SU-DHL-6 (cell line): ENCODE measurements at regions not wholly inside any gene's neighbourhood (a gene's known extent, or its start where the extent isn't known, plus 50 kb on each side); places are given as distances from the start of the nearest gene placed in this dataset.

Source experiments
- H2AFZ ChIP-seq: fragments of 200-600 bp; sonication (generic); 2 replicates; pipeline ENCODE4 v1.6.1; 2014; ENCODE audit warnings: low read depth, mild to moderate bottlenecking, moderate library complexity, mixed read lengths, antibody characterized with exemption, low read length; ENCODE audit not compliant: severe bottlenecking
- H3F3A ChIP-seq: fragments of 200-600 bp; shearing (Covaris generic); 2 replicates; pipeline ENCODE4 v1.6.0; 2016; ENCODE audit warnings: antibody characterized with exemption, mild to moderate bottlenecking; ENCODE audit not compliant: insufficient read depth
- H3K27ac ChIP-seq: fragments of 200-600 bp; sonication (generic); 2 replicates; pipeline ENCODE4 v1.5.1; 2016; ENCODE audit warnings: low read depth, mild to moderate bottlenecking, low read length, moderate library complexity, mixed read lengths
- H3K27me3 ChIP-seq: fragments of 200-600 bp; sonication (generic), shearing (Covaris generic); 2 replicates; pipeline ENCODE4 v1.6.0; 2014; ENCODE audit warnings: mild to moderate bottlenecking, low read length
- H3K36me3 ChIP-seq: fragments of 200-600 bp; sonication (generic); 2 replicates; pipeline ENCODE4 v1.6.1; 2014; ENCODE audit warnings: mild to moderate bottlenecking, low read length, mixed read lengths
- H3K4me2 ChIP-seq: fragments of 300-600, 200-600 bp; shearing (Covaris generic), sonication (generic); 2 replicates; pipeline ENCODE4 v1.6.0; 2014; ENCODE audit warnings: low read length, low read depth, mild to moderate bottlenecking; ENCODE audit not compliant: poor library complexity, severe bottlenecking
- H3K4me3 ChIP-seq: fragments of 200-600 bp; sonication (generic); 2 replicates; pipeline ENCODE4 v1.5.1; 2014; ENCODE audit warnings: antibody characterized with exemption, low read length, mild to moderate bottlenecking, mixed read lengths; ENCODE audit not compliant: insufficient read depth, poor library complexity, severe bottlenecking
- H3K79me2 ChIP-seq: fragments of 200-600 bp; sonication (generic); 2 replicates; pipeline ENCODE4 v1.6.1; 2014; ENCODE audit warnings: mild to moderate bottlenecking, low read length, moderate library complexity; ENCODE audit not compliant: insufficient read depth
- H3K9ac ChIP-seq: fragments of 200-600 bp; sonication (generic); 2 replicates; pipeline ENCODE4 v1.7.0; 2014; ENCODE audit warnings: mild to moderate bottlenecking, low read length
- H3K9me2 ChIP-seq: fragments of 200-600 bp; sonication (generic); replicated peaks from 2 replicates; pipeline ENCODE4 v1.6.1; 2014; ENCODE audit warnings: low read length; ENCODE audit not compliant: insufficient read depth
- H3K9me3 ChIP-seq: fragments of 200-600 bp; sonication (generic); 2 replicates; pipeline ENCODE4 v1.6.1; 2014; ENCODE audit warnings: low read length, mixed read lengths; ENCODE audit not compliant: insufficient read depth
- H4K20me1 ChIP-seq: fragments of 200-600 bp; sonication (generic); 2 replicates; pipeline ENCODE4 v1.6.1; 2014; ENCODE audit warnings: low read depth, mild to moderate bottlenecking, antibody characterized with exemption, low read length, moderate library complexity, mixed read lengths
- CTCF ChIP-seq: fragments of 200-600 bp; sonication (generic); IDR thresholded peaks from one replicate; pipeline ENCODE4 v1.5.1; 2017; ENCODE audit warnings: antibody characterized with exemption, mild to moderate bottlenecking, low read length, moderate library complexity; ENCODE audit not compliant: insufficient read depth, poor library complexity, severe bottlenecking
- EZH2phosphoT487 ChIP-seq: fragments of 200-600 bp; sonication (generic), shearing (Covaris generic); conservative IDR thresholded peaks from 2 replicates; pipeline ENCODE4 v1.6.1; 2018; ENCODE audit warnings: mild to moderate bottlenecking, antibody characterized with exemption, low read length, moderate library complexity, mixed read lengths

GRCh38 chr11:134908583-134908982 lies 496.5 kb upstream of the B3GAT1 start:
- no peak overlapping the region for H3K27ac ChIP-seq
- no peaks in the 10 kb centered on the region for H4K20me1 ChIP-seq
- H3K79me2 ChIP-seq, result no peaks in the 10 kb centered on the region
- no peaks in the 10 kb centered on the region for H3F3A ChIP-seq
- H3K27me3 ChIP-seq, result no peaks in the 10 kb centered on the region
- no peaks in the 10 kb centered on the region for H3K9me2 ChIP-seq
- no peak overlapping the region for H3K4me3 ChIP-seq
- H2AFZ ChIP-seq, result no peak overlapping the region
- H3K4me2 ChIP-seq, result no peak overlapping the region
- H3K9me3 ChIP-seq, result no peaks in the 10 kb centered on the region
- TF ChIP-seq CTCF, result no peak
- no peak for TF ChIP-seq EZH2phosphoT487
- H3K9ac ChIP-seq, result no peak overlapping the region
- no peaks in the 10 kb centered on the region for H3K36me3 ChIP-seq

GRCh38 chr11:134907636-134908035 lies 495.6 kb upstream of the B3GAT1 start:
- Histone ChIP-seq H3K9me2 (no peaks in the 10 kb centered on the region), H3K27me3 (no peaks in the 10 kb centered on the region), H3K9ac (no peak overlapping the region), H4K20me1 (no peaks in the 10 kb centered on the region), H3K4me3 (no peak overlapping the region), H3K36me3 (no peaks in the 10 kb centered on the region), H2AFZ (no peak overlapping the region), H3K9me3 (no peaks in the 10 kb centered on the region), H3K4me2 (no peak overlapping the region), H3K27ac (no peak overlapping the region), H3K79me2 (no peaks in the 10 kb centered on the region), H3F3A (no peaks in the 10 kb centered on the region)
- TF ChIP-seq CTCF (no peak), EZH2phosphoT487 (no peak)

GRCh38 chr11:134906356-134906955 lies 494.4 kb upstream of the B3GAT1 start:
- H3K79me2 ChIP-seq, result no peaks in the 10 kb centered on the region
- H3K9ac ChIP-seq, result no peak overlapping the region
- no peaks in the 10 kb centered on the region for H3K27me3 ChIP-seq
- no peak overlapping the region for H3K4me2 ChIP-seq
- TF ChIP-seq CTCF, result no peak
- no peak for TF ChIP-seq EZH2phosphoT487
- H3K9me2 ChIP-seq, result no peaks in the 10 kb centered on the region
- H3K9me3 ChIP-seq, result no peaks in the 10 kb centered on the region
- H3K36me3 ChIP-seq, result no peaks in the 10 kb centered on the region
- no peak overlapping the region for H3K4me3 ChIP-seq
- H3K27ac ChIP-seq, result no peak overlapping the region
- no peak overlapping the region for H2AFZ ChIP-seq
- H4K20me1 ChIP-seq, result no peaks in the 10 kb centered on the region
- H3F3A ChIP-seq, result no peaks in the 10 kb centered on the region
